OCI-LY7 (cell line): ENCODE measurements at regions not wholly inside any gene's neighbourhood (a gene's known extent, or its start where the extent isn't known, plus 50 kb on each side); places are given as distances from the start of the nearest gene placed in this dataset.
"Not testable (repeated sequence)": the region's sequence is repeated elsewhere in the genome, so short reads cannot be mapped to it uniquely, and the experiment has no call there.

Experiments
- BruUV-seq: library from RNA; stranded (reverse); fragments of 400-500 nt; replicated peaks from 2 replicates; lab custom pipeline; 2021; lab: Mats Ljungman, UMichigan
- CTCF ChIA-PET: fragments of 300-600 bp; sonication (Branson Sonifier 250); formaldehyde crosslinking; loops from one replicate; lab custom pipeline; 2022; ENCODE audit warnings: antibody characterized with exemption; ENCODE audit not compliant: unreplicated experiment; lab: Charles Lee
- POLR2A ChIA-PET: fragments of 300-600 bp; sonication (Branson Sonifier 250); formaldehyde crosslinking; loops from one replicate; lab custom pipeline; 2022; ENCODE audit warnings: antibody characterized with exemption; lab: Charles Lee
- DNase-seq: peaks from one replicate; pipeline ENCODE4 v3.0.0-alpha.2; 2015; ENCODE audit warnings: low spot score
- H2AFZ ChIP-seq: fragments of 200-600 bp; sonication (generic), shearing (Covaris generic); 2 replicates; pipeline ENCODE4 v1.6.1; 2014; ENCODE audit warnings: mild to moderate bottlenecking, antibody characterized with exemption, low read length, moderate library complexity
- H3K27ac ChIP-seq: fragments of 200-600 bp; sonication (generic); 2 replicates; pipeline ENCODE4 v1.5.1; 2014; ENCODE audit warnings: mixed run types, low read depth, mild to moderate bottlenecking, moderate library complexity, low read length, inconsistent platforms; ENCODE audit not compliant: poor library complexity, severe bottlenecking
- H3K36me3 ChIP-seq: fragments of 200-600 bp; sonication (generic); 2 replicates; pipeline ENCODE4 v1.6.1; 2014; ENCODE audit warnings: mild to moderate bottlenecking, antibody characterized with exemption, low read length, moderate library complexity, mixed read lengths; ENCODE audit not compliant: insufficient read depth
- H3K4me1 ChIP-seq: fragments of 200-600 bp; sonication (generic); 2 replicates; pipeline ENCODE4 v1.5.1; 2014; ENCODE audit warnings: mild to moderate bottlenecking, low read length; ENCODE audit not compliant: insufficient read depth, poor library complexity, severe bottlenecking
- H3K4me2 ChIP-seq: fragments of 200-600 bp; sonication (generic); 2 replicates; pipeline ENCODE4 v1.6.1; 2014; ENCODE audit warnings: mild to moderate bottlenecking, low read length
- H3K4me3 ChIP-seq: fragments of 200-600 bp; sonication (generic); 2 replicates; pipeline ENCODE4 v1.5.1; 2014; ENCODE audit warnings: mild to moderate bottlenecking, low read depth, low read length; ENCODE audit not compliant: poor library complexity, severe bottlenecking
- H3K79me2 ChIP-seq: fragments of 200-600 bp; sonication (generic); 2 replicates; pipeline ENCODE4 v1.6.1; 2016; ENCODE audit warnings: low read depth, mild to moderate bottlenecking, low read length, moderate library complexity, mixed read lengths; ENCODE audit not compliant: insufficient read depth
- H3K9me2 ChIP-seq: fragments of 200-600 bp; sonication (generic); 2 replicates; pipeline ENCODE4 v1.6.1; 2016; ENCODE audit warnings: mild to moderate bottlenecking, low read length, mixed read lengths; ENCODE audit not compliant: insufficient read depth
- H3K9me3 ChIP-seq: fragments of 200-600 bp; sonication (generic); 2 replicates; pipeline ENCODE4 v1.6.1; 2014; ENCODE audit warnings: mild to moderate bottlenecking, mixed run types, low read length, mixed read lengths
- H4K20me1 ChIP-seq: fragments of 200-600 bp; sonication (generic); 2 replicates; pipeline ENCODE4 v1.6.1; 2014; ENCODE audit warnings: mild to moderate bottlenecking, antibody characterized with exemption, low read length, moderate library complexity, mixed read lengths; ENCODE audit not compliant: insufficient read depth
- EZH2phosphoT487 ChIP-seq: fragments of 200-600 bp; sonication (generic); IDR thresholded peaks from 2 replicates; pipeline ENCODE4 v1.6.1; 2018; ENCODE audit warnings: low read depth, borderline replicate concordance, mild to moderate bottlenecking, mixed run types, antibody characterized with exemption, low read length, moderate library complexity, mixed read lengths
- intact Hi-C: fragments of 100-400 bp; cut with micrococcal nuclease; formaldehyde crosslinking; loops from one replicate; pipeline ENCODE4 v1.10.0; 2022; ENCODE audit not compliant: unreplicated experiment
- TF ChIP-seq, protein P1 (sequence below): fragments of 200-600 bp; sonication (generic); conservative IDR thresholded peaks from 2 replicates; pipeline ENCODE4 v1.5.1; 2014; ENCODE audit warnings: mild to moderate bottlenecking, antibody characterized with exemption, low read length, moderate library complexity, mixed read lengths

DNA sequence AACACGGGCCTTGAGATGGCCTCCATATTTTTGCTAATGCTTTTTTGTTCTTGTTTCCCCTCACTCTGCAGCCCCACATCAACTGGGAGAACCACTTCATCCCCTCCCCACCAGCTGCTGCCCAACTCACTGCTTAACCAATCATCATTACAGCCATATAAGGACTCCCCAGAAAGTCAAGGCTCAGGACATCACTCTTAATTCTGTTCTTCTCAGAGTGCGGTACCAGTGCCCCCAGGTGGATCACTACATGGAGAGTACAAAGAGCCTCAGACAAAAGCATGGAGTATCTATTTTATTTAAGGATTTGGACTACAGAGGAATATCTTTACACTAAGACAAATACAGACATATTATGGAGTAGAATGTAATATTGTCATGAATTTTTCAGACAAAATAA lies 340.6 kb downstream of the PAX3 start:
- no TSS peak for BruUV-seq
- Histone ChIP-seq H3K27ac (no peak overlapping the region), H3K36me3 (no peaks in the 10 kb centered on the region), H2AFZ (no peak overlapping the region), H3K4me3 (no peak overlapping the region), H4K20me1 (no peaks in the 10 kb centered on the region), H3K4me1 (no peaks in the 10 kb centered on the region), H3K4me2 (no peak overlapping the region), H3K79me2 (no peaks in the 10 kb centered on the region), H3K9me2 (no peaks in the 10 kb centered on the region), H3K9me3 (no peaks in the 10 kb centered on the region)
- intact Hi-C loops: no loop called here
- TF ChIP-seq, protein P1, sequence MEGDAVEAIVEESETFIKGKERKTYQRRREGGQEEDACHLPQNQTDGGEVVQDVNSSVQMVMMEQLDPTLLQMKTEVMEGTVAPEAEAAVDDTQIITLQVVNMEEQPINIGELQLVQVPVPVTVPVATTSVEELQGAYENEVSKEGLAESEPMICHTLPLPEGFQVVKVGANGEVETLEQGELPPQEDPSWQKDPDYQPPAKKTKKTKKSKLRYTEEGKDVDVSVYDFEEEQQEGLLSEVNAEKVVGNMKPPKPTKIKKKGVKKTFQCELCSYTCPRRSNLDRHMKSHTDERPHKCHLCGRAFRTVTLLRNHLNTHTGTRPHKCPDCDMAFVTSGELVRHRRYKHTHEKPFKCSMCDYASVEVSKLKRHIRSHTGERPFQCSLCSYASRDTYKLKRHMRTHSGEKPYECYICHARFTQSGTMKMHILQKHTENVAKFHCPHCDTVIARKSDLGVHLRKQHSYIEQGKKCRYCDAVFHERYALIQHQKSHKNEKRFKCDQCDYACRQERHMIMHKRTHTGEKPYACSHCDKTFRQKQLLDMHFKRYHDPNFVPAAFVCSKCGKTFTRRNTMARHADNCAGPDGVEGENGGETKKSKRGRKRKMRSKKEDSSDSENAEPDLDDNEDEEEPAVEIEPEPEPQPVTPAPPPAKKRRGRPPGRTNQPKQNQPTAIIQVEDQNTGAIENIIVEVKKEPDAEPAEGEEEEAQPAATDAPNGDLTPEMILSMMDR: no peak
- TF ChIP-seq EZH2phosphoT487: no peak
- CTCF ChIA-PET: no interaction called here
- POLR2A ChIA-PET: interaction anchor here (0.7 kb wide), 1 partner anchor 33 kb away, joined by 3 read pairs; no protein-coding TSS in a partner anchor
- no peak for DNase-seq

GRCh38 chr2:221948076-221948475 lies 350.7 kb downstream of the PAX3 start:
- no peak for DNase-seq
- no peaks in the 10 kb centered on the region for H3K79me2 ChIP-seq
- H3K4me2 ChIP-seq: no peak overlapping the region
- TF ChIP-seq EZH2phosphoT487: no peak
- TF ChIP-seq, protein P1: no peak
- no peaks in the 10 kb centered on the region for H3K9me2 ChIP-seq
- H3K36me3 ChIP-seq: no peaks in the 10 kb centered on the region
- no peaks in the 10 kb centered on the region for H3K4me1 ChIP-seq
- H4K20me1 ChIP-seq: no peaks in the 10 kb centered on the region
- no peak overlapping the region for H2AFZ ChIP-seq
- no peaks in the 10 kb centered on the region for H3K9me3 ChIP-seq
- no peak overlapping the region for H3K4me3 ChIP-seq
- no TSS peak for BruUV-seq
- ChIA-PET CTCF (no interaction called here), POLR2A (no interaction called here)
- H3K27ac ChIP-seq: no peak overlapping the region
- intact Hi-C loops: no loop called here

GRCh38 chr2:221944452-221944851 lies 354.3 kb downstream of the PAX3 start:
- not testable (repeated sequence) for BruUV-seq
- POLR2A ChIA-PET: interaction anchor here (0.6 kb wide), 1 partner anchor 26 kb away, joined by 3 read pairs; no protein-coding TSS in a partner anchor

More at GRCh38 chr2:221944452-221944851, 354.3 kb downstream of the PAX3 start:
- CTCF ChIA-PET, H3K9me2 ChIP-seq, H3K79me2 ChIP-seq, DNase-seq, H3K36me3 ChIP-seq, H3K4me2 ChIP-seq, H2AFZ ChIP-seq, H3K4me1 ChIP-seq, intact Hi-C loops, H3K9me3 ChIP-seq, H3K27ac ChIP-seq, H3K4me3 ChIP-seq, H4K20me1 ChIP-seq: not testable (repeated sequence)
